Adrenal gland (tissue), 5 donors: ENCODE measurements at regions not wholly inside any gene's neighbourhood (a gene's known extent, or its start where the extent isn't known, plus 50 kb on each side); places are given as distances from the start of the nearest gene placed in this dataset.

Experiments used
- CTCF ChIP-seq, 6 experiments: fragments of 450-650 bp in 4 of 6; fragments of 200-600 bp in 2 of 6; sonication (generic) in 1 of 6; IDR thresholded peaks; 1 replicate in 5 of 6; 2 replicates in 1 of 6; pipeline versions ENCODE4 v1.5.1 to v1.8.0; 2016 to 2021; ENCODE audit warnings: antibody characterized with exemption in 6 of 6, mild to moderate bottlenecking in 2 of 6, moderate library complexity in 1 of 6
- POLR2A ChIP-seq, 2 donors: fragments of 450-650 bp; IDR thresholded peaks; one replicate each; pipeline ENCODE4 v1.6.1; 2017; ENCODE audit warnings: antibody characterized with exemption in 2 of 2, mild to moderate bottlenecking in 2 of 2, moderate library complexity in 1 of 2
- donor health status: DM: no; HTN: no; CAD: no.

GRCh38 chr9:79012561-79012960 lies 559.2 kb upstream of the TLE4 start:
- no peak for TF ChIP-seq CTCF (IDR thresholded peaks at IDR 0.05)
- TF ChIP-seq POLR2A (IDR thresholded peaks at IDR 0.05) = no peak
